ENCODE measurements at regions not wholly inside any gene's neighbourhood (a gene's known extent, or its start where the extent isn't known, plus 50 kb on each side); places are given as distances from the start of the nearest gene placed in this dataset.

- no peak for DNase-seq (ENCODE audit: low read depth)
- H3K4me3 ChIP-seq (ENCODE audit: low read depth, low read length) = no peak overlapping the region
- TF ChIP-seq, protein P1, sequence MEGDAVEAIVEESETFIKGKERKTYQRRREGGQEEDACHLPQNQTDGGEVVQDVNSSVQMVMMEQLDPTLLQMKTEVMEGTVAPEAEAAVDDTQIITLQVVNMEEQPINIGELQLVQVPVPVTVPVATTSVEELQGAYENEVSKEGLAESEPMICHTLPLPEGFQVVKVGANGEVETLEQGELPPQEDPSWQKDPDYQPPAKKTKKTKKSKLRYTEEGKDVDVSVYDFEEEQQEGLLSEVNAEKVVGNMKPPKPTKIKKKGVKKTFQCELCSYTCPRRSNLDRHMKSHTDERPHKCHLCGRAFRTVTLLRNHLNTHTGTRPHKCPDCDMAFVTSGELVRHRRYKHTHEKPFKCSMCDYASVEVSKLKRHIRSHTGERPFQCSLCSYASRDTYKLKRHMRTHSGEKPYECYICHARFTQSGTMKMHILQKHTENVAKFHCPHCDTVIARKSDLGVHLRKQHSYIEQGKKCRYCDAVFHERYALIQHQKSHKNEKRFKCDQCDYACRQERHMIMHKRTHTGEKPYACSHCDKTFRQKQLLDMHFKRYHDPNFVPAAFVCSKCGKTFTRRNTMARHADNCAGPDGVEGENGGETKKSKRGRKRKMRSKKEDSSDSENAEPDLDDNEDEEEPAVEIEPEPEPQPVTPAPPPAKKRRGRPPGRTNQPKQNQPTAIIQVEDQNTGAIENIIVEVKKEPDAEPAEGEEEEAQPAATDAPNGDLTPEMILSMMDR (IDR thresholded peaks at IDR 0.05; ENCODE audit: insufficient read depth, low read length) = no peak
These were observed 422.2 kb upstream of the ADAMTS9 start for GRCh38 chr3:65109966-65110500.

- H3K4me3 ChIP-seq (ENCODE audit: low read depth, low read length) = no peak overlapping the region
- TF ChIP-seq, protein P1 (IDR thresholded peaks at IDR 0.05; ENCODE audit: insufficient read depth, low read length) = no peak
- DNase-seq (ENCODE audit: low read depth) = peak; percentile 58
These were observed 419.4 kb upstream of the ADAMTS9 start for GRCh38 chr3:65107174-65107573.

GRCh38 chr3:65101450-65101849, 413.6 kb upstream of the ADAMTS9 start:
- no peak overlapping the region for H3K4me3 ChIP-seq (ENCODE audit: low read depth, low read length)
- peak; percentile 35 for DNase-seq (ENCODE audit: low read depth)
- TF ChIP-seq, protein P1 (IDR thresholded peaks at IDR 0.05; ENCODE audit: insufficient read depth, low read length) = no peak

- no peak for DNase-seq (ENCODE audit: low read depth)
- no peak overlapping the region for H3K4me3 ChIP-seq (ENCODE audit: low read depth, low read length)
- TF ChIP-seq, protein P1 (IDR thresholded peaks at IDR 0.05; ENCODE audit: insufficient read depth, low read length) = no peak
These were observed 410.6 kb upstream of the ADAMTS9 start for GRCh38 chr3:65098400-65098799.

GRCh38 chr3:65096110-65096745, 408.4 kb upstream of the ADAMTS9 start:
- no peak overlapping the region for H3K4me3 ChIP-seq (ENCODE audit: low read depth, low read length)
- TF ChIP-seq, protein P1 (IDR thresholded peaks at IDR 0.05; ENCODE audit: insufficient read depth, low read length) = no peak
- no peak for DNase-seq (ENCODE audit: low read depth)

DNA sequence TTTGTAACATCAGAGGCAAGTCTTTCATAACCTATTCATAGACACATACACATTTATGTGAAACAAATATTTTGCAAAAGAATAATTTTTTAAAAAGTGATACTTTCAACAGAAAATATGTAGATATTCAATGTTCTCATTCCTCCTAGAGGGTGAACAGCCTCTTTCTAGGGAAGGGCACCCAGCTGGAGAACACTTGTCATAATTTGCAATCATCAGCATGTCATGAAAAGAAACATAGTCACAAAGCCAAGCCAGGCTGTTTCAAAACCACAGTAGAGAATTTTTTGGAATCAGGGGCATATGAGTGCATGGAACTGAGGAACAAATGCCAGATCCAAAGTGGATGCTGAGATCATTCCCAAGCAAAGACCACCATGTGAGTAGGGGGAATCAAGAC, 406.9 kb upstream of the ADAMTS9 start:
- no peak overlapping the region for H3K4me3 ChIP-seq (ENCODE audit: low read depth, low read length)
- TF ChIP-seq, protein P1 (IDR thresholded peaks at IDR 0.05; ENCODE audit: insufficient read depth, low read length) = no peak
- DNase-seq (ENCODE audit: low read depth) = no peak

DNA sequence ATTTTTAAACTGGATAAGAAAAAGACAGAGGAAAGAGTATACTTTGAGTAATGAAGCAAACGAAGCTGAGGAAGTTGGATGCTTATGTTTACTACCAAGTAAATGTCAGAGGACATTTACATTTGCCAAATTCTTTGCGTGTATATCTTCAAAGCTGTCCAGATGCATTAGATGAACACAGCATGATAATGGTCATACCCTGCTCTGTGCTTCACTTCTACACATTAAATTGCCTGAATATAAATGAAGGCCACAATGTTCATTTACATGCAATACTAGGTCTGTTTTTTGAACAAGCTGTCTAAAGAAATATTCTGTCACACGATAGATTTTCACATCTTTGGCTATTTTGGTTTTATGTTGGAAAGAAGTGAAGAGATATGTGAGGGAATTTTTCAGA, 405.8 kb upstream of the ADAMTS9 start:
- TF ChIP-seq, protein P1 (IDR thresholded peaks at IDR 0.05; ENCODE audit: insufficient read depth, low read length) = no peak
- no peak for DNase-seq (ENCODE audit: low read depth)
- no peak overlapping the region for H3K4me3 ChIP-seq (ENCODE audit: low read depth, low read length)

Measured in fibroblast of the aortic adventitia (primary cell).